ENCODE measurements at regions not wholly inside any gene's neighbourhood (a gene's known extent, or its start where the extent isn't known, plus 50 kb on each side); places are given as distances from the start of the nearest gene placed in this dataset.

DNA sequence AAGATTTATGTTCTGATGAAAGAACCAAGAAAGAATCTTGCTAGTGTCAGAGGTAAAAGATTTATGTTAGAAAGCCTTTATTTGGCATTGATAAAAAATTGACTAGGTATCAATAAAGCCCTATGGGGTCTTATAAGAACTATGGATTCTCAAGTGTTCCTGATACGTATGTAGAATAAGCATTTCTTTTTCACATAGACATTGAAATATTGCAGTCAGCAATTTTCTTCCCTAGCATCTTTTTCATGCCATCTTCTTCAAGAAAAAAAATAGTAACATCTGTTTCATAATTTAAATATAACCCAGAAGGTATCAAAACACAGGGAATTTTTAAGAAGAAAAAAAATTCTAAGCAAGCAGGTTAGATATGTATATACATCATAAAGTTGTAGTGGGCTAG is 230.6 kb downstream of the CENPW start:
- TF ChIP-seq, protein P1, sequence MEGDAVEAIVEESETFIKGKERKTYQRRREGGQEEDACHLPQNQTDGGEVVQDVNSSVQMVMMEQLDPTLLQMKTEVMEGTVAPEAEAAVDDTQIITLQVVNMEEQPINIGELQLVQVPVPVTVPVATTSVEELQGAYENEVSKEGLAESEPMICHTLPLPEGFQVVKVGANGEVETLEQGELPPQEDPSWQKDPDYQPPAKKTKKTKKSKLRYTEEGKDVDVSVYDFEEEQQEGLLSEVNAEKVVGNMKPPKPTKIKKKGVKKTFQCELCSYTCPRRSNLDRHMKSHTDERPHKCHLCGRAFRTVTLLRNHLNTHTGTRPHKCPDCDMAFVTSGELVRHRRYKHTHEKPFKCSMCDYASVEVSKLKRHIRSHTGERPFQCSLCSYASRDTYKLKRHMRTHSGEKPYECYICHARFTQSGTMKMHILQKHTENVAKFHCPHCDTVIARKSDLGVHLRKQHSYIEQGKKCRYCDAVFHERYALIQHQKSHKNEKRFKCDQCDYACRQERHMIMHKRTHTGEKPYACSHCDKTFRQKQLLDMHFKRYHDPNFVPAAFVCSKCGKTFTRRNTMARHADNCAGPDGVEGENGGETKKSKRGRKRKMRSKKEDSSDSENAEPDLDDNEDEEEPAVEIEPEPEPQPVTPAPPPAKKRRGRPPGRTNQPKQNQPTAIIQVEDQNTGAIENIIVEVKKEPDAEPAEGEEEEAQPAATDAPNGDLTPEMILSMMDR (IDR thresholded peaks at IDR 0.05): no peak
- Mint-ChIP-seq H3K27me3 (ENCODE audit: low read depth in 2 of 2) (no peaks in the 10 kb centered on the region), H3K27ac (no peak overlapping the region), H3K4me1 (no peaks in the 10 kb centered on the region), H3K4me3 (no peak overlapping the region), H3K36me3 (no peaks in the 10 kb centered on the region), H3K9me3 (peaks cover 9 to 11% of the 10 kb centered on the region in 2 donors)
- H3K4me3 ChIP-seq (ENCODE audit: low read length): no peak overlapping the region
- ATAC-seq (no peak), DNase-seq (no peak)
- intact Hi-C loops (cut with micrococcal nuclease): no loop called here
- no peaks in the 10 kb centered on the region for H3K9me3 ChIP-seq (ENCODE audit: control insufficient read depth, insufficient read depth, low read length)
- no peaks in the 10 kb centered on the region for H3K36me3 ChIP-seq (ENCODE audit: control insufficient read depth, insufficient read depth, low read length)
- H3K4me1 ChIP-seq (ENCODE audit: control insufficient read depth, insufficient read depth, low read length): no peaks in the 10 kb centered on the region
- no peaks in the 10 kb centered on the region for H3K27me3 ChIP-seq (ENCODE audit: control insufficient read depth, insufficient read depth, low read length)
- no peak overlapping the region for H3K27ac ChIP-seq (ENCODE audit: low read length)
- no CpG with 5 or more reads among the region's 1 CpG for WGBS (ENCODE audit: insufficient coverage)

GRCh38 chr6:126574301-126574700 is 234.4 kb downstream of the CENPW start:
- no peak for ATAC-seq
- H3K27ac ChIP-seq (ENCODE audit: low read length): no peak overlapping the region
- Mint-ChIP-seq H3K4me3 (no peak overlapping the region), H3K27me3 (ENCODE audit: low read depth in 2 of 2) (no peaks in the 10 kb centered on the region), H3K36me3 (no peaks in the 10 kb centered on the region), H3K9me3 (peaks cover 8 to 12% of the 10 kb centered on the region in 2 donors), H3K27ac (no peak overlapping the region), H3K4me1 (no peaks in the 10 kb centered on the region)
- no peaks in the 10 kb centered on the region for H3K27me3 ChIP-seq (ENCODE audit: control insufficient read depth, insufficient read depth, low read length)
- H3K4me1 ChIP-seq (ENCODE audit: control insufficient read depth, insufficient read depth, low read length): no peaks in the 10 kb centered on the region
- H3K36me3 ChIP-seq (ENCODE audit: control insufficient read depth, insufficient read depth, low read length): no peaks in the 10 kb centered on the region
- DNase-seq: no peak
- 67% methylated on average over 1 of the region's 1 CpG for WGBS (ENCODE audit: insufficient coverage)
- intact Hi-C loops (cut with micrococcal nuclease): no loop called here
- H3K4me3 ChIP-seq (ENCODE audit: low read length): no peak overlapping the region
- TF ChIP-seq, protein P1 (IDR thresholded peaks at IDR 0.05): no peak
- H3K9me3 ChIP-seq (ENCODE audit: control insufficient read depth, insufficient read depth, low read length): no peaks in the 10 kb centered on the region

- TF ChIP-seq, protein P1 (IDR thresholded peaks at IDR 0.05): no peak
- Histone ChIP-seq H3K27ac (ENCODE audit: low read length) (no peak overlapping the region), H3K27me3 (ENCODE audit: control insufficient read depth, insufficient read depth, low read length) (no peaks in the 10 kb centered on the region), H3K4me1 (ENCODE audit: control insufficient read depth, insufficient read depth, low read length) (no peaks in the 10 kb centered on the region), H3K9me3 (ENCODE audit: control insufficient read depth, insufficient read depth, low read length) (no peaks in the 10 kb centered on the region), H3K36me3 (ENCODE audit: control insufficient read depth, insufficient read depth, low read length) (no peaks in the 10 kb centered on the region), H3K4me3 (ENCODE audit: low read length) (no peak overlapping the region)
- H3K4me1 Mint-ChIP-seq: no peaks in the 10 kb centered on the region
- no peak overlapping the region for H3K4me3 Mint-ChIP-seq
- DNase-seq (no peak), ATAC-seq (no peak)
- H3K27me3 Mint-ChIP-seq (ENCODE audit: low read depth in 2 of 2): no peaks in the 10 kb centered on the region
- H3K27ac Mint-ChIP-seq: no peak overlapping the region
- no peaks in the 10 kb centered on the region for H3K36me3 Mint-ChIP-seq
- H3K9me3 Mint-ChIP-seq: peaks cover 11 to 18% of the 10 kb centered on the region in 2 donors
- intact Hi-C loops (cut with micrococcal nuclease): no loop called here
Measured at GRCh38 chr6:126581316-126581715, 241.4 kb downstream of the CENPW start.

DNA sequence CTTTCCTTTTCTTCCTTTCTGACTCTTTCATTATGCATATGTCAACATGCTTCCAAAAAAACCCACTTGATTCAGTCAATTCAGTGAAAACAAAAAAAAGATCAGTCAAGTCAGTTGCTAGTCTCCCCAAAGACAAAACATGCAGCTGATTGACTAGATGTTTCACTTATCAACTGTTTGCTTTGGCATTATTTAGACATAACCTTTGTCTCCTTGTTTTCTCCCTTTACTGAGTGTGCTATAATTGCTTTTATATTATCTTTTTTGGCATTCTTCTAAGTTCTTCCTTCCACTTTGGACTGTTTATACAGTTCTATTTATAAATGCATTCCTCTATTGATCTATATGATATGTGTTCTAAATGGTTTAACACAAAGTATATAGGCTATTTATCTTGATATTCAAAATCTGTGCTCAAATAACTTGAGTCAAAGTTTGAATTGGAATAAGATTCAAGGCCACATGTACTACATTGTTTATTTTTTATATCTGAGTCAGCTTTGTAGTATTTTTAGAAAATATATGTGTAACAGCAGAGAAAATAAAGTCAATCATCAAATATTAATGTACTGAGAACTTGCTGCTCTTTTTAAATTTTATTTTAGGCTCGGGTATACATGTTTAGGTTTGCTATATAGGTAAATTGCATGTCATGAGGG is 260.5 kb downstream of the CENPW start:
- ATAC-seq (no peak), DNase-seq (no peak)
- intact Hi-C loops (cut with micrococcal nuclease): no loop called here
- H3K4me1 Mint-ChIP-seq: no peaks in the 10 kb centered on the region
- H3K36me3 ChIP-seq (ENCODE audit: control insufficient read depth, insufficient read depth, low read length): no peaks in the 10 kb centered on the region
- no peaks in the 10 kb centered on the region for H3K4me1 ChIP-seq (ENCODE audit: control insufficient read depth, insufficient read depth, low read length)
- no peak overlapping the region for H3K27ac Mint-ChIP-seq
- WGBS (ENCODE audit: insufficient coverage): no CpG with 5 or more reads among the region's 1 CpG
- H3K9me3 Mint-ChIP-seq: peaks cover 14 to 25% of the 10 kb centered on the region in 2 donors
- H3K27me3 ChIP-seq (ENCODE audit: control insufficient read depth, insufficient read depth, low read length): no peaks in the 10 kb centered on the region
- no peak overlapping the region for H3K4me3 Mint-ChIP-seq
- TF ChIP-seq, protein P1 (IDR thresholded peaks at IDR 0.05): no peak
- H3K27me3 Mint-ChIP-seq (ENCODE audit: low read depth in 2 of 2): no peaks in the 10 kb centered on the region
- H3K27ac ChIP-seq (ENCODE audit: low read length): no peak overlapping the region
- no peaks in the 10 kb centered on the region for H3K9me3 ChIP-seq (ENCODE audit: control insufficient read depth, insufficient read depth, low read length)
- peaks cover 5% of the 10 kb centered on the region for H3K36me3 Mint-ChIP-seq
- H3K4me3 ChIP-seq (ENCODE audit: low read length): no peak overlapping the region
